Tibial artery (tissue), 4 donors: ENCODE measurements at regions not wholly inside any gene's neighbourhood (a gene's known extent, or its start where the extent isn't known, plus 50 kb on each side); places are given as distances from the start of the nearest gene placed in this dataset.

Source experiments
- DNase-seq, 2 donors: peaks; one replicate each; pipeline ENCODE4 v3.0.0-alpha.2; 2019
- H3K27ac ChIP-seq, 2 donors: fragments of 200-600 bp; sonication (generic) in 1 of 2; 1 replicate in 1 of 2; 2 replicates in 1 of 2; pipeline ENCODE4 v1.5.1; 2018 to 2019; ENCODE audit warnings: mild to moderate bottlenecking in 1 of 2
- H3K27me3 ChIP-seq, 2 donors: fragments of 200-600 bp; sonication (generic) in 1 of 2; one replicate each; pipeline versions ENCODE4 v1.5.1 to v1.6.0; 2016 to 2019
- H3K36me3 ChIP-seq, 3 donors: fragments of 200-600 bp; sonication (generic) in 2 of 3; one replicate each; pipeline ENCODE4 v1.5.1; 2016 to 2019; ENCODE audit warnings: mild to moderate bottlenecking in 2 of 3
- H3K4me1 ChIP-seq, 4 donors: fragments of 200-600 bp; sonication (generic) in 2 of 4; 1 replicate in 3 of 4; 2 replicates in 1 of 4; pipeline ENCODE4 v1.5.1; 2016 to 2019
- H3K4me3 ChIP-seq, 2 donors: fragments of 200-600 bp; sonication (generic) in 1 of 2; 1 replicate in 1 of 2; 2 replicates in 1 of 2; pipeline ENCODE4 v1.5.1; 2018 to 2019; ENCODE audit warnings: mild to moderate bottlenecking in 2 of 2
- H3K9me3 ChIP-seq, 3 donors: fragments of 200-600 bp; sonication (generic) in 1 of 3; one replicate each; pipeline ENCODE4 v1.5.1; 2016 to 2019
- CTCF ChIP-seq, 2 experiments: fragments of 200-600 bp in 1 of 2; fragments of 450-650 bp in 1 of 2; IDR thresholded peaks; one replicate each; pipeline ENCODE4 v1.5.1; 2017 to 2019; ENCODE audit warnings: antibody characterized with exemption in 2 of 2, mild to moderate bottlenecking in 1 of 2, moderate library complexity in 1 of 2
- intact Hi-C: fragments of 100-400 bp; cut with DNase I; formaldehyde crosslinking; loops from one replicate; pipeline ENCODE4 v1.15.0; 2023; ENCODE audit warnings: low total_unique reads

- no peaks in the 10 kb centered on the region for H3K27me3 ChIP-seq
- no peaks in the 10 kb centered on the region for H3K4me1 ChIP-seq
- intact Hi-C loops: no loop called here
- H3K4me3 ChIP-seq: no peak overlapping the region
- DNase-seq: no peak
- no peaks in the 10 kb centered on the region for H3K9me3 ChIP-seq
- no peak overlapping the region for H3K27ac ChIP-seq
- H3K36me3 ChIP-seq: no peaks in the 10 kb centered on the region
- TF ChIP-seq CTCF (IDR thresholded peaks at IDR 0.05): no peak
These were observed 134.8 kb upstream of the CNTN4 start for GRCh38 chr3:1963896-1964295.

GRCh38 chr3:1967525-1967924, 131.1 kb upstream of the CNTN4 start:
- Histone ChIP-seq H3K27ac (no peak overlapping the region), H3K36me3 (no peaks in the 10 kb centered on the region), H3K4me1 (no peaks in the 10 kb centered on the region), H3K4me3 (no peak overlapping the region), H3K9me3 (no peaks in the 10 kb centered on the region), H3K27me3 (no peaks in the 10 kb centered on the region)
- TF ChIP-seq CTCF (IDR thresholded peaks at IDR 0.05): no peak
- intact Hi-C loops: no loop called here
- no peak for DNase-seq

- intact Hi-C loops: no loop called here
- H3K27me3 ChIP-seq: no peaks in the 10 kb centered on the region
- DNase-seq: no peak
These were observed 129.4 kb upstream of the CNTN4 start for GRCh38 chr3:1969281-1969680.

GRCh38 chr3:1971780-1972179, 126.9 kb upstream of the CNTN4 start:
- intact Hi-C loops: no loop called here
- Histone ChIP-seq H3K27me3 (no peaks in the 10 kb centered on the region), H3K4me1 (no peaks in the 10 kb centered on the region), H3K27ac (no peak overlapping the region), H3K9me3 (no peaks in the 10 kb centered on the region), H3K4me3 (no peak overlapping the region), H3K36me3 (no peaks in the 10 kb centered on the region)
- no peak for DNase-seq
- no peak for TF ChIP-seq CTCF (IDR thresholded peaks at IDR 0.05)

More at GRCh38 chr3:1969281-1969680, 129.4 kb upstream of the CNTN4 start:
- no peak overlapping the region for H3K27ac ChIP-seq
- no peaks in the 10 kb centered on the region for H3K36me3 ChIP-seq
- no peak overlapping the region for H3K4me3 ChIP-seq
- no peaks in the 10 kb centered on the region for H3K4me1 ChIP-seq
- no peak for TF ChIP-seq CTCF (IDR thresholded peaks at IDR 0.05)
- no peaks in the 10 kb centered on the region for H3K9me3 ChIP-seq

- H3K27me3 ChIP-seq: no peaks in the 10 kb centered on the region
- TF ChIP-seq CTCF (IDR thresholded peaks at IDR 0.05): no peak
- H3K9me3 ChIP-seq: no peaks in the 10 kb centered on the region
- DNase-seq: no peak
- no peak overlapping the region for H3K27ac ChIP-seq
- no peaks in the 10 kb centered on the region for H3K4me1 ChIP-seq
- H3K4me3 ChIP-seq: no peak overlapping the region
- no peaks in the 10 kb centered on the region for H3K36me3 ChIP-seq
- intact Hi-C loops: no loop called here
These were observed 118.6 kb upstream of the CNTN4 start for GRCh38 chr3:1979961-1980615.

- intact Hi-C loops: no loop called here
- no peaks in the 10 kb centered on the region for H3K36me3 ChIP-seq
- H3K4me3 ChIP-seq: no peak overlapping the region
- H3K4me1 ChIP-seq: no peaks in the 10 kb centered on the region
- H3K9me3 ChIP-seq: no peaks in the 10 kb centered on the region
- no peak for TF ChIP-seq CTCF (IDR thresholded peaks at IDR 0.05)
- H3K27ac ChIP-seq: no peak overlapping the region
- H3K27me3 ChIP-seq: no peaks in the 10 kb centered on the region
- DNase-seq: no peak
These were observed 110.7 kb upstream of the CNTN4 start for GRCh38 chr3:1987980-1988379.
